Suprapubic skin (tissue), 3 donors: ENCODE measurements at regions not wholly inside any gene's neighbourhood (a gene's known extent, or its start where the extent isn't known, plus 50 kb on each side); places are given as distances from the start of the nearest gene placed in this dataset.

Experiments
- POLR2AphosphoS5 ChIP-seq, 3 donors: sonication (generic); formaldehyde crosslinking; IDR thresholded peaks; one replicate each; pipeline ENCODE4 v1.6.1; 2017; ENCODE audit warnings: antibody characterized with exemption in 3 of 3
- TF ChIP-seq, protein P1 (sequence below), 2 donors: fragments of 200-600 bp in 1 of 2; fragments of 450-650 bp in 1 of 2; sonication (generic) in 1 of 2; IDR thresholded peaks; one replicate each; pipeline ENCODE4 v1.5.1; 2016 to 2019; ENCODE audit warnings: antibody characterized with exemption in 2 of 2, mild to moderate bottlenecking in 1 of 2, moderate library complexity in 1 of 2

DNA sequence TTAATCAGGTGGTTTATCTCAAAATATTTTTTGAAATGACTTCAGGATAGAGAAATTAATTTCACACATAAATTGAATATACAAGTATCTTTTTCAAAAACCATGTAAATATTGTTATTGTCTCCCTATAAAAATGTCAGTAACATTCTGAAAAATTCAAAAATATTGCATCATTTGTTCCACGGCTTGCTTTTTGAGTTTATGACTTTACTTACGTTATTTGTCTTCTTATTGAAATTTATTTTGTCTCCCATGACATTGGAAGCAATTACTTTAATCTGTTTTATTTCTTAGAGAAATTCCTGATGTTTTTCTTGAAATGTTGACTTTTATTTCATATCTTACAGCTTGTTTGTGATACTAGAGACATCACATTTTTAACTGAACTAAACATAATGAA, 56.9 kb upstream of the P2RY1 start:
- TF ChIP-seq, protein P1, sequence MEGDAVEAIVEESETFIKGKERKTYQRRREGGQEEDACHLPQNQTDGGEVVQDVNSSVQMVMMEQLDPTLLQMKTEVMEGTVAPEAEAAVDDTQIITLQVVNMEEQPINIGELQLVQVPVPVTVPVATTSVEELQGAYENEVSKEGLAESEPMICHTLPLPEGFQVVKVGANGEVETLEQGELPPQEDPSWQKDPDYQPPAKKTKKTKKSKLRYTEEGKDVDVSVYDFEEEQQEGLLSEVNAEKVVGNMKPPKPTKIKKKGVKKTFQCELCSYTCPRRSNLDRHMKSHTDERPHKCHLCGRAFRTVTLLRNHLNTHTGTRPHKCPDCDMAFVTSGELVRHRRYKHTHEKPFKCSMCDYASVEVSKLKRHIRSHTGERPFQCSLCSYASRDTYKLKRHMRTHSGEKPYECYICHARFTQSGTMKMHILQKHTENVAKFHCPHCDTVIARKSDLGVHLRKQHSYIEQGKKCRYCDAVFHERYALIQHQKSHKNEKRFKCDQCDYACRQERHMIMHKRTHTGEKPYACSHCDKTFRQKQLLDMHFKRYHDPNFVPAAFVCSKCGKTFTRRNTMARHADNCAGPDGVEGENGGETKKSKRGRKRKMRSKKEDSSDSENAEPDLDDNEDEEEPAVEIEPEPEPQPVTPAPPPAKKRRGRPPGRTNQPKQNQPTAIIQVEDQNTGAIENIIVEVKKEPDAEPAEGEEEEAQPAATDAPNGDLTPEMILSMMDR (IDR thresholded peaks at IDR 0.05): no peak
- TF ChIP-seq POLR2AphosphoS5 (IDR thresholded peaks at IDR 0.05): no peak
